GM12874 (cell line): ENCODE measurements at regions not wholly inside any gene's neighbourhood (a gene's known extent, or its start where the extent isn't known, plus 50 kb on each side); places are given as distances from the start of the nearest gene placed in this dataset.

Experiments
- CTCF ChIP-seq: IDR thresholded peaks from 2 replicates; pipeline ENCODE4 v1.5.1; 2011; ENCODE audit warnings: low read depth, mild to moderate bottlenecking, control low read depth, low read length, moderate library complexity; ENCODE audit not compliant: insufficient read depth

GRCh38 chr7:10210000-10210399 lies 763.7 kb upstream of the PHF14 start:
- no peak for TF ChIP-seq CTCF

GRCh38 chr7:10211016-10211415 lies 762.7 kb upstream of the PHF14 start:
- TF ChIP-seq CTCF, result no peak

- no peak for TF ChIP-seq CTCF
Observed at GRCh38 chr7:10211861-10212260, 761.8 kb upstream of the PHF14 start.

- no peak for TF ChIP-seq CTCF
Observed at GRCh38 chr7:10212649-10213048, 761.0 kb upstream of the PHF14 start.

- TF ChIP-seq CTCF, result no peak
Observed at GRCh38 chr7:10216462-10216861, 757.2 kb upstream of the PHF14 start.

GRCh38 chr7:10221084-10221483 lies 752.6 kb upstream of the PHF14 start:
- no peak for TF ChIP-seq CTCF

GRCh38 chr7:10222976-10223375 lies 750.7 kb upstream of the PHF14 start:
- no peak for TF ChIP-seq CTCF

- no peak for TF ChIP-seq CTCF
Observed at GRCh38 chr7:10225275-10225674, 748.4 kb upstream of the PHF14 start.
